ENCODE measurements at regions not wholly inside any gene's neighbourhood (a gene's known extent, or its start where the extent isn't known, plus 50 kb on each side); places are given as distances from the start of the nearest gene placed in this dataset.

DNA sequence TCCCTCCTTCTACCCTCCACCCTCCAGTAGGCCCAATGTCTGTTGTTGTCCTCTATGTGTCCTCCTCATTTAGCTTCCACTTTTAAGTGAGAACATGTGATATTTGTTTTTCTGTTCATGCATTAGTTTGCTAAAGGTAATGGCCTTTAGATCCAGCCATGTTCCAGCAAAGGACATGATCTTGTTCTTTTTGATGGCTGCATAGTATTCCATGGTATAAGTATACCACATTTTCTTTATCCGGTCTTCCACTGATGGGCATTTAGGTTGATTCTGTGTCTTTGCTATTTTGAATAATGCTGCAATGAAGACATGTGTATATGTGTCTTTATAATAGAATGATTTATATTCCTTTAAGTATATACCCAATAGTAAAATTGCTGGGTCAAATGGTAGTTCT, 232.5 kb upstream of the PRR16 start:
- TF ChIP-seq POLR2A (IDR thresholded peaks at IDR 0.05; ENCODE audit: low read length): no peak
- no peak for TF ChIP-seq GATA1 (IDR thresholded peaks at IDR 0.05; ENCODE audit: low read depth, low read length)

Measured in erythroblast (primary cell).